ENCODE measurements at regions not wholly inside any gene's neighbourhood (a gene's known extent, or its start where the extent isn't known, plus 50 kb on each side); places are given as distances from the start of the nearest gene placed in this dataset.

GRCh38 chr12:114879354-114879753 lies 195.4 kb upstream of the TBX3 start:
- TF ChIP-seq PATZ1 (CRISPR knock-in tag; IDR thresholded peaks at IDR 0.05; ENCODE audit: borderline replicate concordance) (no peak), ZNF565 (CRISPR knock-in tag; conservative IDR thresholded peaks at IDR 0.05; ENCODE audit: low read depth) (no peak), TOX (CRISPR knock-in tag; IDR thresholded peaks at IDR 0.05; ENCODE audit: borderline replicate concordance) (no peak), OSR1 (CRISPR knock-in tag; IDR thresholded peaks at IDR 0.05) (no peak), ZC3H10 (CRISPR knock-in tag; IDR thresholded peaks at IDR 0.05) (no peak)
